ENCODE measurements at regions not wholly inside any gene's neighbourhood (a gene's known extent, or its start where the extent isn't known, plus 50 kb on each side); places are given as distances from the start of the nearest gene placed in this dataset.
"Not testable (repeated sequence)": the region's sequence is repeated elsewhere in the genome, so short reads cannot be mapped to it uniquely, and the experiment has no call there.

DNA sequence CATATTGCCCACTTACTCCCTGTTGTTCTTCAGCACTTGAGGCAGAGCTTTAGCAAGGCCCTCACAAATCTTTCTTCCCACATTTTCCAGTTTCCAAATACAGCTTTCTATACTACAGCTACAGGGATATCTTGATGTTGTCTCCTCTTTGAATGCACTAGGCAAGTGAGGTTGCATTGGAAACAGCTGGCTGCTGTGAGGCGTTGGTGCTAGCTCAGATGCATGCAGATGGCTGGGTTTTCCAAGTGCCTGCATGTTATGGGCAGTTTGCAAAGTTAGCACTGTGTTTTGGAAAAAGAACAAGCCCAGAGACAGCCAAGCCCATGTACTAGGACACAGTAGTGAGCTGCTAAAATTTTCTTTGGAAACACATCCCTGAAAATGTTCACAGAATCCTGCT lies 315.1 kb upstream of the RASGEF1B start:
- no peak for DNase-seq (ENCODE audit: low read depth in 3 of 3, low spot score in 1 of 3)

DNA sequence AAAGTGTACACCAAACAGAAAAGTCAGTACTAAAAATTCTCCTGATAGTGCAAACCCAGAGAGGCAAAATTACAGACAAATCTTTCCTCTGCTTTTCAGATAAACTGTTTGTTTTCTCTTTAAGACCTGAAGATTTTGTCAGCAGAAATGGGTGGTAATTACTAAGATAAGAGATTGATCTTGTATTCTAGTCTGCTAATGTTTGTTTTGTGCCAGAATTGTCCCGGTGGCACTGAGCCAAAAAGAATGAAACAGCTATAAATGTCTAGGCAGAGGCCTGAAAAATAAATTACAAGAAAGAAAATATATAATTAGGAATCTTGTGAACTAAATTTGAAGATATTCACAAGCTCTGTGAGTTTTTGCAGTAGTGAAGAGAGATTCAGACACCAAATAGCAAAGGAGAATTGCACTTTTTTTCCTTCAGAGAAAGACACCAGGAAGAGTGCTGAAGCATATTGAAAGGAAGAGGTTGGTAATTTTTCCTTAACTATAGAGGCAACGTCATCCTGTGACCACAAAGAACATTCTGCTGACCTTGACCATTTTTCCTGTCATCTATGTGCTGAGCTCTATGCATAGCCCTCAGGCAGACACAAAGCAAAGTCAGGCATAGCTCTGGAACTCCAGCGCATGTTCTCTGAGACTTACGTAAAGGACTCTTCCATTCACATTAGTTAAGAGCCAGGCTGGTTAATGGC lies 314.5 kb upstream of the RASGEF1B start:
- DNase-seq (ENCODE audit: low read depth in 3 of 3, low spot score in 1 of 3) = no peak

GRCh38 chr4:81785338-81785737 lies 313.6 kb upstream of the RASGEF1B start:
- no peak for DNase-seq (ENCODE audit: low read depth in 3 of 3, low spot score in 1 of 3)

- no peak for DNase-seq (ENCODE audit: low read depth in 3 of 3, low spot score in 1 of 3)
Measured at GRCh38 chr4:81783558-81783957, 311.9 kb upstream of the RASGEF1B start.

DNA sequence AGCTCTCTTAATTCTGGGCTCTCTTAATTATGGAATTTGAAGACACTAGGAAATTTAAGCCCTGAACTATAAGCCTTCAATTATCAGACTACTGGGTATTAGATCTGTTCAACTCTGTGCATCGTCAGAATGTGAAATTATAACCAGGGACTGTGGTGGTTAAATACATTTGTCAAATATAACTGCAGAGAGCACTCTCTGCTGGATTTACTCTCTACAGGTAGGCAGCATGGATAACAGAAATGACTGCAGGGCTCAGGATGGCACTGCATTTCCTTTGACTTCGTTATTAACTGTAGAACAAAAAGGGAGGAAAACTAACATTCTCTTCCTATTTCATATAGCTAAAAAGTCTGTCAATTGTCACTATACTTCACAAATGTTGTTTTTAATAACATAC lies 310.1 kb upstream of the RASGEF1B start:
- no peak for DNase-seq (ENCODE audit: low read depth in 3 of 3, low spot score in 1 of 3)

GRCh38 chr4:81777718-81778117 lies 306.0 kb upstream of the RASGEF1B start:
- DNase-seq (ENCODE audit: low read depth in 3 of 3, low spot score in 1 of 3) = not testable (repeated sequence)

GRCh38 chr4:81776794-81777193 lies 305.1 kb upstream of the RASGEF1B start:
- no peak for DNase-seq (ENCODE audit: low read depth in 3 of 3, low spot score in 1 of 3)

DNA sequence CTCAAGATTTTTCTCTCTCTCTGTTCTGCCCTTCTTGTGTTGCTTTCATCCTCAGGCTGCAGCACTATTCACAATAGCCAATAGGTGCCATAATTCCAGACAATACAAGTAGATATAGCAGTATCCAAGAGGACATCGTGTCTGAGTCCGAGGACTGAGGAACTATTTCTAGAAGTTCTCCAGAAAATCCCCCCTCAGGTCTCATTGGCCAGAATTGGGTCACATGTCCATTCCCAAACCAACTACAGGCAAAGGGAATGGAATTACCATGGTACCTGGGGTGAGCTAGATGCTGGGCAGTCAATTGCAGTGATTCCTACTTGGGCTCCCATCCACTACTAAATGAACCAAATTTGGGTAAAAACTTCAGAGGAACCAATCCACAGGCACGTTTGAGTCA lies 301.9 kb upstream of the RASGEF1B start:
- no peak for DNase-seq (ENCODE audit: low read depth in 3 of 3, low spot score in 1 of 3)

GRCh38 chr4:81771721-81772120 lies 300.0 kb upstream of the RASGEF1B start:
- DNase-seq (ENCODE audit: low read depth in 3 of 3, low spot score in 1 of 3) = no peak

DNA sequence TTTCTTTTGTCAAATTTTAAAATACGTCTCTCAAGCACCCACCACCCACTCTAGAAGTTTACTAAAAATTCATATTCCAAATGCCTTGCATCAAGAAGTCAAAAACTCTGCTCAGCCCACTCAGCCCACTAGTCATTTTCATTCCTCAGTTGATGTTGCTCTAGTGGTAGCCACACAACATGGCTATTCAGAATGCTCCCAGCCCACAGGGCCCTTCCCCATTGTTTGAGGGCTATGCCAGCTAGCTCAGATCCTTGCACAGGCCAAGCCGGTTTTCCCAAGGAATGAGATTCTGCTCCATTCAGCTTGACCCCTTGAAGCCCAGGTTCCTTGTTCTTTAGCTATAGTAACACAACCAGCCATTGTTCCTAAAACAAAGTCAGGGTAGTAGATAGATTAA lies 297.5 kb upstream of the RASGEF1B start:
- no peak for DNase-seq (ENCODE audit: low read depth in 3 of 3, low spot score in 1 of 3)

DNA sequence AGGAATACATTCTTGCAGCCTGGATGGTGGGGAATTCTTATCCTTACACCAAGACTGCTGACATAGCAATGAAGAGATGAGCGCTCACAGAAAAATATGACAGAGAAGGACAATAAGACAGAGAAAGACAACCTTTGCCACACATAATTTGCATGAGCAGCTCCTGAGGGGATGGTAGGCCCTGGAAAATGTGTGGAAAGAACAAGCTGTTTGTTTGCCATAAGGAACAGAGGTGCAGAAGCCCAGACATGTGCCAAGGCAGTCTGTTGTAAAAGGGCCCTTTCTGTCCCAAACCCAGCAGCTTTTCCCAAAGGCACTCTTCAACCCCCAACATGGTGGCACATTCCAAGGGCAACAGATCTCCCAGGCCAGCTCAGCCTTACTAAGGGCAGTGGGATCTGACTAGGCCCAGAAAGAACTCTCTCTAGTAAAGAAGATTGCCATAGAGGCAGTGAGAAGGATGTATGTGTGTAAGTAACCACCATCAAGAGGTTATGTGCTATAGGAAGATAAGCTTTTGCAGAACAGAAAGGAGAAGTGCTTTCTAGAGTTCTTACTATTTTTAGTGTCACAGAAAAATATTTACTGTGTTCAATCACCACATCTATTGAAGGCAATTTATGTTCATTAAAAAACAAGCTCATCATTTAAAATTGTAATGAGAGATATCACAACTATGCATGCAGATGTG lies 287.0 kb upstream of the RASGEF1B start:
- no peak for DNase-seq (ENCODE audit: low read depth in 3 of 3, low spot score in 1 of 3)

DNA sequence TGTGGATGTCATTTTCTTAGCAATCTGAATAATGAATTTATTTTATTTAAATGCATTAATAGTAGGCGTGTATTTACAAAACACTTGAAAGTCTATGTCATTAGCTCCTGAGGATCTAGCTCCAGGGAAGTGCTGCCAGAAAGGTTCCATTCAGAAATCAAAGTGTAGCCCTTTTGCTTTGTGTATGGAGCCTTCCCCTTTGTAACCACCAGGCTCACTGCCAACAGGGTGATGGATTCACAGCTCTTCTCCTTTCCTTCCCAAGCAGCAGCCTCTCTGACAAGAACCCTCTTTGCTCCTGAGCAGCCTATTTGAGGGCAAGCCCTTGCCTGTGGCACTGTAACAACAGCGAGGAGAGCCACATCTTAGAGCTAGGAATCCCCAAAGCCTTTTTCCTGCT lies 286.0 kb upstream of the RASGEF1B start:
- no peak for DNase-seq (ENCODE audit: low read depth in 3 of 3, low spot score in 1 of 3)

DNA sequence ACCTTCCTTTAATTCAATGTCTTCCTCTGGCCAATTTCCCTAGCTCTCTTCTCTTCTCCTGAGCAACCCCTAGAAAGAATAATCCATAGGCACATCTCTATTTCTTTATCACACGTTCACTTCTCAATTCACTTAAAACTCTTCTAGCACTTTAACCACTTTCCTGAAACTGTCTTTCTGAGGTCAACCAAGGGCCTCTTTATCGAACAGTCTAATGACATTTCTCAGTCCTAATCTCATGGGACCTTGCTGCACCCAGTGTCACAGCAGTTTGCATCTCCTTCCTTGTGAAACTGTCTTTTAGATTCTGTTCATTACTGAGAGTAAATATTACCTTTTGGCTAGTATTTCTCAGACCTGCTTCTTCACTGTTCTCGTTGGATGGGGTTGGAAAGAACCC lies 285.3 kb upstream of the RASGEF1B start:
- DNase-seq (ENCODE audit: low read depth in 3 of 3, low spot score in 1 of 3) = no peak

- DNase-seq (ENCODE audit: low read depth in 3 of 3, low spot score in 1 of 3) = no peak
Measured at GRCh38 chr4:81756042-81756441, 284.3 kb upstream of the RASGEF1B start.

DNA sequence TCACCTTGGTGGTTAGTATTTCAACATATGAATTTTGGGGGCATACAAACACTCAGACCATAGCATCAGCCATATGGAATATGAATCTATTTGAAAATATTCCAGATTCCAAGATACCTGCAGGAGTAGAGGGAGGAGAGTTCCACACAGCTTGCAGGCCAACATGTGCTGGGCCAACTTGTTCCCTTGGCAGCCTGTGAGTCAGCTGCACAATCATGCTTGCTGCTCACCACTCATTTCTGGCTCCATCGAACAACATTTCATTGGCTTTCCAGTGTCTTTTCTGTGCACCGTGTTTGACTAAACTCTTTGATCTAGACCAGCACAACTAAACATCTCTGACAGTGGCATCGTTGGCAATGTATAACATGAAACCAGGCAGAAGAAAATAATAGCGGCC lies 282.5 kb upstream of the RASGEF1B start:
- DNase-seq (ENCODE audit: low read depth in 3 of 3, low spot score in 1 of 3) = no peak

- DNase-seq (ENCODE audit: low read depth in 3 of 3, low spot score in 1 of 3) = no peak
Measured at GRCh38 chr4:81751531-81752289, 280.0 kb upstream of the RASGEF1B start.

DNA sequence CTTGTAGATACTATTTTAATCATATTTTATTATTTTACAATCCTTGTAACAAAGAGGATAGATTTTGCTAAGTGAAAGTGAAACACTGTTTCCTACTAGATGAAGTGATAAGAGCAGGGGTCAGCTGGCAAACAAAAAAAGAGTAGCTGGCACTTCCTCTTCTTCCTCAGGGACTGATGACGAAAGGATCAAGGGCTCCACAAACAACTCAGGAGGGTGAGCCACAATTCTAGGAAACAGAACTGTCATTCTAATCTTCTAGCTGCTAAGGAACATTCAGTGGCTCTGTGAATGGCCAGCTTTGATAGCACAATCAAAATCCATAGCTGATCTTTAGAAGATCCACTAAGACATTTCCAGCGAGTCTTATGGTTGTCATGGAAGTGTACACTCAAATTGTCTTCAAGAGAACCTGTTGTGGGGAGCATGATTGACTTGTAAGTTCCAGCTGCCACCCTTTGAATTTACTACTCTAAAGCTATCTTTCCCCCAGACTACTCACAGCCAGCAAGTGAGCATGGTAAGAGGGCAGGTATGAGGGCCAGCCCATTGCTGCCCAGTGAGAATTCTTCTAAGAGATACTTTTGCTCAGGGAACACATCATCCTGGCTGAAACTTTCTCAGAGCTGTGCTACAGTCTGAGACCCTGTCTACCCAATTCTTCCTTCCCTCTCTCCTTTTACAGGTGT lies 275.7 kb upstream of the RASGEF1B start:
- DNase-seq (ENCODE audit: low read depth in 3 of 3, low spot score in 1 of 3) = no peak

- no peak for DNase-seq (ENCODE audit: low read depth in 3 of 3, low spot score in 1 of 3)
Measured at GRCh38 chr4:81746773-81747172, 275.1 kb upstream of the RASGEF1B start.

DNA sequence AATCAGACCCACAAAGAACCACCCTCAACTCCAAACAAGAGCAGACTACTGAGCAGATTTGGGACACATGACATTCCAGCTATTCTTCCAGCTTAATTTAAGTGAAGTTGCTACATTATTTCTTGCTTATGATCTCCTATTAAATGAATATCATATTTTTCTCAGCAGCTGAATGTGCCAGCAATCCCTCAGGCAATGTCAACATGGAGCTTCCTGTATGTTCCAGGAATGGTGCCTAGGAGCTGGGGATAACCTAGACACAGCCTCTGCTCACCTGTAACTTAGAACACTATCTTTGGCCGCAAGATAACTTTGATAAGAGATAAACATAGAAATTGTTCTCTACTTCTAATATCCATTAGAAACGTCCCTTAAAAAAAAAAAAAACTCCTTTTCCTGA lies 274.4 kb upstream of the RASGEF1B start:
- no peak for DNase-seq (ENCODE audit: low read depth in 3 of 3, low spot score in 1 of 3)

- no peak for DNase-seq (ENCODE audit: low read depth in 3 of 3, low spot score in 1 of 3)
Measured at GRCh38 chr4:81745050-81745449, 273.3 kb upstream of the RASGEF1B start.

DNA sequence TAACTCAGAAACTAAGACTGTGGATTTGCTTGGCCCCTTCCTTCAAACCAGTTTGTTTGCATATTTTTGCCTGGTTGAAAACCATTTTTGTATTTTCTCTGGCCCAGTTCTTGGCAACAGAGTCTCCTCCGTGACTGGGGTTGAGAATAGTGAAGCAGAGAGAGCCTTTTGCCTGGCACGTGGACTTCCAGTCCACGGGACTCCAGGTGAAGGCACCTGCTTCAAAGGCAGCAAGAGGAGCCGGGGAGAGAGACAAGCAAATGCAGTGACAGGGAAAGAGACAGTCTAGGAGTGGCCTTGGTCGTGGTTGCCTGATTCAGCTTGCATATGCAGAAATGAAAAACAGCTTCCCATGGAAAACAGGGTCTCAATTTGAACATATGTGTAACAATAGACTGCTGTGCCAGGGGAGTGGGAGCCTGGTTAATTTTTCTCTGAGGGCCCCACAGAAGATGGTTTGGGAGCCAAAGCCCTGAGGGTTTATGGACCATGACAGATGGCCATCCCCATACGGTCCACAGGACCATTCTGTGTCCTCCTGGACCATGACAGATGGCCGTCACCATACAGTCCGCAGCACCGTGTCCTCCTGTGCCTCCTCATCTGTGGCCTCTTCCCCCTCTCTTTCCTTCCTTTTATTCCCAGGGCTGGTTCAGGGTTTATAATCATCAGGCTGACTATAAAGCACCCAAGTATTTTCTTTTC lies 272.2 kb upstream of the RASGEF1B start:
- no peak for DNase-seq (ENCODE audit: low read depth in 3 of 3, low spot score in 1 of 3)
